Heart left ventricle (tissue), 13 donors: ENCODE measurements at regions not wholly inside any gene's neighbourhood (a gene's known extent, or its start where the extent isn't known, plus 50 kb on each side); places are given as distances from the start of the nearest gene placed in this dataset.

Source experiments
- CTCF ChIP-seq, 12 donors: fragments of 200-600 bp; sonication (generic) in 4 of 12; IDR thresholded peaks; one replicate each; pipeline versions ENCODE4 v1.5.0 to v1.8.0; 2018 to 2022; ENCODE audit warnings: antibody characterized with exemption in 12 of 12, mild to moderate bottlenecking in 5 of 12
- POLR2A ChIP-seq, 2 donors: fragments of 450-650 bp; IDR thresholded peaks; one replicate each; pipeline ENCODE4 v1.6.1; 2017; ENCODE audit warnings: antibody characterized with exemption in 2 of 2, mild to moderate bottlenecking in 2 of 2, moderate library complexity in 2 of 2
- donor health status: ischemic (EF 13 %, LVEDD 7.1; RV severe dilation, severe dysfunction).
- donor health status: DM: no; HTN: yes; CAD: no.
- donor health status: DM: no; HTN: no; CAD: no.
- donor health status: ischemic (EF 25% LVEDD 6.9; RV normal size, moderate dysfunction).
- donor health status: ischemic (EF 25% LVEDD 5.7; RV mildly dilated, moderate dysfunction).
- donor health status: ischemic (EF 35%, LVEDD 5.7; RV mildly dilated, moderate dysfunction).
- donor health status: nonischemic (EF 11% LVEDD 7.7; RV severe dilation, severe dysfunction).
- donor health status: DM: yes; HTN: yes; CAD: no.
- donor health status: PGD.
- donor health status: ischemic (EF 29% LVEDD 5.4; RV normal size, mild dysfunction).
- donor health status: nonischemic (EF 23%, LVEDD 6.1; RV moderate dilation, normal function).

DNA sequence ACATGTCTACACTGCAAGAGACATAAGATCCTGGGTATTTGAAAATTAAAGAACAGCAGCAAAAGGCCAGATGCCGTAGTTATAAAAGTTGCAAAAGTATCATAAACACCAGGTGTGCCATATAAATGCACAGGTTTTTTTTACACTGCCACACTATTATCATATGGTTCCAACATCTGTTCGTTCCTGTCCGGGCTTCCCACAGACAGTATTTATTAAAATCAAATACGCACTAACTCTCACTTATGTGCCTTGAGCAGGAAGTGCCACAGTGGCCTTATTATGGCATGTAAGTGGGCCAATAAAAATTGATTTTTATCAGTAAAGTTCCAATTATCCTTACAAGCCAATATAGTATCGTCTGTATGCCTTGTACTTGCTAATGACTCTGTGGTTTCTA, 873.2 kb downstream of the RPA4 start:
- TF ChIP-seq CTCF (IDR thresholded peaks at IDR 0.05), result no peak
- TF ChIP-seq POLR2A (IDR thresholded peaks at IDR 0.05), result no peak
